Ishikawa (cell line): ENCODE measurements at regions not wholly inside any gene's neighbourhood (a gene's known extent, or its start where the extent isn't known, plus 50 kb on each side); places are given as distances from the start of the nearest gene placed in this dataset.

Experiments
- CEBPB ChIP-seq: IDR thresholded peaks from 2 replicates; pipeline ENCODE4 v1.6.1; 2012
- EP300 ChIP-seq: IDR thresholded peaks from 2 replicates; pipeline ENCODE4 v1.6.1; 2012; ENCODE audit warnings: borderline replicate concordance
- NFIC ChIP-seq: IDR thresholded peaks from 2 replicates; pipeline ENCODE4 v1.6.1; 2012

DNA sequence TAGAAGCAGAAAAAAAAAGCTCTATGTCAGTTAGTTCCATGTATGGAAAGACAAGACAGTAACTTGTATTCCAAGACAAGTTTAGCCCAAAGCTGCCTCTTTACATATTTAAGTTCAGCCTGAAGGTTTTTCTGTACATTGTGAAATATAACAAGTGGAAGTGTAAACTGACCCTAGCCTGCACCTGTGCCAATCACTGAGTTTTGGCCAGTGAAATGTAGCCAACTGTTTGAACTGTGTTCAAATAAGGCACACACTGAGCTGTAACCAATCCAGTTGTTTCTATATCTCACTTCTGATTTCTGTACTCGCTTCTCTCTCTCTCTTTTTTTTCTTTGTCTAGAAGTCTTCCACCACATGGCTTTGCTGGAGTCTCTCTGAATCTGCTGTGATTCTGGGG, 1227.1 kb downstream of the NCAM2 start:
- no peak for TF ChIP-seq CEBPB
- TF ChIP-seq EP300, result no peak
- TF ChIP-seq NFIC, result no peak
